NCI-H446 treated with DMSO at 0.1 percent for 48 hours (cell line): ENCODE measurements at regions not wholly inside any gene's neighbourhood (a gene's known extent, or its start where the extent isn't known, plus 50 kb on each side); places are given as distances from the start of the nearest gene placed in this dataset.

Experiments used
- DNase-seq: peaks from one replicate; lab custom pipeline; 2025; lab: John Stamatoyannopoulos, UW

DNA sequence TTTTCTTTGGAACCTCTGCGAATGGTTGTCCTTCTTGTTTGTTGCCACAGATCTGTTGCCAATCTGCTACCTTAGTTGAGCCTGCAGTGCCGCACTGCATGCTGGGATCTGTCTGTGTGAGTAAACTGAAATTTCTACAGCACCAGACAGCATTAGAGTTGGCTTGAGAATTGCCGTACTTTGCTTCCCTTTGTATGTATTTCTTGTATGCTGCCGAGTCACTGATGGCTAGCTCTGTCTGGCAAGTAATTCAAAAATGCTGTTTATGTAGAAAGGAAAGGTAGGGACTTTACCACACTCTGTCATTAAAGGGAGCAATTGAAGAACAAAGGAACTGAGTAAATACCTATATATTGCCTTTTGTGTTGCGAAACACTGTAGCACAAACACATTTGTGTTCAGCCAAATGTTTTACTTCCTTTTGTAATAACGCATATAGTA, 857.4 kb downstream of the USP25 start:
- peak; percentile 50 for DNase-seq

DNA sequence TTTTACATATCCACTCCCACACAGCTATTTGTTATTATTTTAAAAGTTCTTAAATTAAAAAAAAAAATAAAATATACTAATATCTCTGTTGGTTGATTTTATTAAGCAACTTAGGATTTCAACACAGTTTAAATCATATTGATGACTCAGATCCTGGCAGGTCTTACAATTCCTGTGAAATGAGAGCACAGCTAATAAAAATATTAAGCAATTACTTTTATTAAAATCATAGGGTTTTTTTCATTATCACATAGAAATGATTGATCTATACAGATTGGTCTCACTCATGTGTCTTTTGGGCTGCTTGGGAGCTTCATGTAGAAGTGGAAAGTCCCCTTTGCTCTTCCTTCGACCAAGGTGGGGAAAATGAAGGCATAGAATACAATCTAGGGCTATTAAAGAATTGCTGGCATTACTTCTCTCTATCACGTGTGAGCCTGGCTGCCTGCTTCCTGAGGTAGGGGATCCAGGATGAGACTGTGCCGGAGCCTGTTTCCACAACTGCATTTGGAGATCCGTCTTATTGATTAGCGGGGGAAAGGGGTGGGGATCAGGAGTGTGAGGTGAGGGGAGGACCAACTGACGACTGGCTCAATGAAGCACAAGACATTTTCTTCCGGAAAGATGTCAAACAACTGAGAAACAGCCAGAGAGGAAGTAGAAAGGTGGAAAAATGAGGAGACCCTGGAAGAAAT, 858.0 kb downstream of the USP25 start:
- DNase-seq: peak; percentile 70

DNA sequence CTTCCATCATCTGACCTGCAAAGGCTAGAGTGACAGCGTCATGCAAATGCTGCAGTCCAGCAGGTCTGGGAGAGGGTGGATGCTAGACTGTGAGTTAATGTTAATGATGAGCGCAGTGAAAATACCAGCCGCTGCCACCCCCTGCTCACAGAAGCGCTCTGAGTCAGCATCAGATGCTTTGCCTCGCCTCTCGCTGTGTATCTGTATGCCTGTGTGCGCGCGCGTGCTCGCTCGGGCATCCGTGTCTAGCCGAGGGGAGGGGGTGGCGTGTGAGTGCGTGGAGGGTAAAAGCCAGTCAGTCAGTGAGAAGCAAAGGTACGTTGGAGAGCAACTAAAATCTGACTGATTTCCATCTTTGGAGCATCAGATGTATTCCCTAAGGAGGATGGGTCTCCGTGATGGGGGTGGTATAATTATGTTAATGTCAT, 858.7 kb downstream of the USP25 start:
- peak; percentile 86 for DNase-seq

DNA sequence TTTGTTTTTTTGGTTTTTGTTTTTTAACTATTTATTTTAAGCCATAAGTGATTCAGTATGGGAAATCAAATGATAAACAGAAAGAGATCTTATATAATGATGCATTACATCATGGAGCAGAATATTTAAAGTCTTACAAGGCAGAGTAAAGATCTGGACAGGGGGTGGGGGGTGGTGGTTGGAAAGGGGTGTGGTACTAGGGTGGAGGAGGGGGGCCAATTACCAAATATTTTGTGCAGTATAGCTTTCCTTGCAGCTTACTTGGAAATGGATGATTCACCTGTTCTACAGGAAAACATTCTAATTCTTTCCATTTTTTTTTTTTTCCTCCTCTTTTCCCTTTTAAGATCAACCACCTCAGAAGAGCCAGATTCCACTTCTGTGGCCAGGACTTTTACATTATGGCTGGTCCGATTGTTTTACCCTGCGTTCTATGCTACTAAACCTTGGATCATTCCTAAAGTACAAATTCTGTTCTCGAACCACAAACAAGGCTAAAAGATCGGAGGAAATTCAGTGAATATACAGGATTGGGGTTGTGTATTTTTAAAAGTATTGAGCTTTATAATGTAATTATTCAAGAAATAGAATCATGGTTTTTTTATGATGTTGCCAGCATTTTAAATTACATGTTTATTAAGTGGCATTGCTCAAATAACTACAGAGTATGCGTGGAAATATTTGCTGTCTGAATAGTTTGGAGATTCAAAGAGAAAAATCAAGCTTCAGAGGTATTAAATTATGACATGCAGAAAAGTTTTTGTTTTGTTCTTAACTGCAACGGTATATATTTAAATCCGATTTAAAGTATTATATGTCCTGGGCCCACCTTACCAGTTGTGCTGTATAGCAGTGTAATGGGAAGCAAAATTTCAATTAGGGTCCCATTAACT, 859.5 kb downstream of the USP25 start:
- DNase-seq: no peak

DNA sequence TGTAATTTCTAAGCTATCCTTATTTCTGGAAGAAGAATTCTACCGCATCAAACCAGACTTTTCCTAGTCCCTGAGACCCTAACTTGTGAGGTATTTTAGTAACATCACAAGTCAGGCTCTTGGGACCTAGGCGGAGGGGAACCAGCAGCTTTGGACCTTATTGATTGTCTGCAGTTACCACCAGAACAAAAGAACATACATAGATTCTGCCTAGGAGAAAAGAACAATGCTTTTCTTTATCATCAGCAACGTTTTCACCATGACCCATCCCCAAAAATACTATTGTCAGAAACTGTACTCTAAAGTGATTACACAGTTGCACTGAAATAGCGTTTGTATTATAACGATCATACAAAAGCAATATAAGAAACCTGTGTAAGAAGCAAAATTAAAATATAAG, 860.4 kb downstream of the USP25 start:
- DNase-seq: no peak

DNA sequence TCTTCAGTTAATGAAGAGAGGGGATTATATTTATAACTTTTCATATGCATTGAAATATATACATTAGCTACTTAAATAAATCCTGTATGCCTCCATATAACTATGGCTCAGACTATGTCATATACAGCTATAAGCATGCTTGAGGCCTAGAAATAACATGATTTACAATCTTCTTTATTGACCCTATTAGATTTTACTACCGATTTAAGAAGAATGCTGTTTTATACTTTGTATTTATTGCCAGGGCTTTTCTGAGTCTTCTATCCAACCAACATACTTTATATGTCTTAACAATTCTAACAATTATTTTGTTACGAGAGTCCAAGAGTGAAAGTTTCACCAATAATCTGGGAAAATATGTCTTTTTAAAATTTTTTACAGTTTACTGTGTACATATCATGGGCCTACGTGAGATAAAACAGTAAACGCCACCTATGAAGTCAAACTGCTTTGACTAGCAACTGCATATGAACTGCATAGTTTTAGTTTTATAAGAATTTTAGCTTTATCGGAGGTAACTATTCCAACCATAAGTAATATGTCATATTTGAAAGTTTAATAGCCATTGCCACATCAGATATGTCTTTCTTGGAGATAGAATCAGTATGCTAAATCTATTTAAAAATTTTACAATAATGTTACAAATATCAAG, 861.0 kb downstream of the USP25 start:
- DNase-seq: no peak

DNA sequence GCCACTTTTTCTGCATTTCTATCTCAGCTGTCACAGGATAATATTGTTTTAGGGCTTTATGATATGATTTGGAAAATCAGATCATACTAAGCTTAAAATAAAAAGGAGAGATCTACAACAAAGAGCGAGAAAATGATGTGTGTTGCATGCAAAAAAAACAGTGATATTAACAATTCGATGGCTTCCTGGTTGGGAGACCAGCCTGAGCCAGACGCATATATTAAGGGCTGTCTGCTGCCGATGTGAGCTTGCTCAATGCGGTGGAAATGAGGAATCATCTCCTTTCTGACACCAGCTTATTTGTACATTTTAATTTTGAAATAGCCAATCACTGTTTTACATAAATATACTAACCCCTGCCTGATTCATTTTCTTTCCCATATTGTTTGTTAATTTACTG, 862.6 kb downstream of the USP25 start:
- no peak for DNase-seq

DNA sequence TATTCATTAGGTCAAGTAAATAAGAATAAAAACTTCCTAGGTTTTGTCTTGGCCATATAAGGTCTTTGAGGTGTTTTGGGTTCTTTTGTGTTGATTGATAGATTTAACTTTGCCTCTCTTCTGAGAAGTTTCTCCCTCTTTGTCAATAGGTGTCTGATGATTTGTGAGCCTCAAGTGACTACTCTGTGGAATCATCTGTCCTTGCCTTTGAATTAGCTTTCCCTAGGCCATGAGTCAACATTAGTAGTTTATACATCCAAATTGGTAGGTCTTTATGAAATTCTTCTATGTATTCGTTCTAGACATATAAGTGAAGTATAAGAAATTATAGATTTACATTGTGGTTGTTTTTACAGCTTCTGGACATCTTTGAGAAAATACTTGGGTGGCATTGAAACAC, 864.4 kb downstream of the USP25 start:
- DNase-seq: no peak

DNA sequence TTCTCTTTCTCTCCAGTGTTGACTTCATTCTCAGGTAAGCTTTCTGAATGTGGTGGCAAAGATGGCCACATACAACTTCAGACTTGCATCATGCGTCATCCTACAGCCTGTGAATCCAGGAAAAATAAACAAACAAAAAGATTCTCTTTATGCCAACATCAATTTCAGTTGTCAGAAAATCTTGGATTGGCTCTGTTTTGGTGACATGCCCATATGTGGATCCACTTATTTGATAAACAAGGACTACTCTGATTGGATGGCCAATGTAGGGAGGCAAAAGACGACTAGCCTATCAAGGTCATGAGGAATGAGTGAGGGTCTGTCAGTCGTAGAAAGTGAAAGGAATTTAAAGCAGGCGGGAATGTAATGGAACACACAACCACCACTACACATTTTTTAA, 866.6 kb downstream of the USP25 start:
- no peak for DNase-seq

DNA sequence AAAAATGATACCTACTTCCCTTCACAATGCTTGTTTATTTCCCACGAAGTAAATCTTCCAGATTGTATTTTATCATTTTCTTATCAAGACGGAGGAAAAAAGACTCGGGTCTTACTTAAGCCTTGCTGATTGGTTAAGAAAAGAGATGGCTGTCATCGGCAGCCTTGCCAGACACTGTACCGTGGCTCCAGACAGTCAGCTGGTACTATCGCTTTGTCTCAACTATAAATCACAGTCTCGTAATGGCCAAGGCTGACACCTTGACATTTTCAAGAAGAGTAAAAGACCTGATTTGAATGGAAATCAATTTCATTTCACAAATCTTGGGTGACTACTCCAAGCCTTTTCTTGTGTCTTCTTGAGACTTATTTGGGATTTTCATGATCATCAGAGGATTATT, 868.0 kb downstream of the USP25 start:
- no peak for DNase-seq

DNA sequence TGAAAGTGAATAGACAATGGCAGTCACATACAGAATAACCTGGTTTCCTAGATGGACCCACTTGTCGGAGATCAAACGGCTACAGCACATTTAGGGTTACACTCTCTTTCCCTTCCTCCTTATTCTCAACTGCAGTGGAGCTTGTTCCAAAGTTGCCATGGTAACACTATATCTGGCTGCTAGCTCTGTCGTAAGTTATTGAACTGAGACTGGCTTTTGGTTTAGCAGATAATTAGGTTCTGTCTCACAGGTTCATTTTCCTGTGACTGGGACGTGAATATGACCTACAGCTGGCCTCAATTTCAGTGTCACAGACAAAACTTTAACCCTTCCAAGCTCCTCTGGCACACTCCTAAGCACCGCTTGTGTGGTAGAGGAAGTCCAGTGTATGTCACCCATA, 875.8 kb downstream of the USP25 start:
- DNase-seq: peak; percentile 10

DNA sequence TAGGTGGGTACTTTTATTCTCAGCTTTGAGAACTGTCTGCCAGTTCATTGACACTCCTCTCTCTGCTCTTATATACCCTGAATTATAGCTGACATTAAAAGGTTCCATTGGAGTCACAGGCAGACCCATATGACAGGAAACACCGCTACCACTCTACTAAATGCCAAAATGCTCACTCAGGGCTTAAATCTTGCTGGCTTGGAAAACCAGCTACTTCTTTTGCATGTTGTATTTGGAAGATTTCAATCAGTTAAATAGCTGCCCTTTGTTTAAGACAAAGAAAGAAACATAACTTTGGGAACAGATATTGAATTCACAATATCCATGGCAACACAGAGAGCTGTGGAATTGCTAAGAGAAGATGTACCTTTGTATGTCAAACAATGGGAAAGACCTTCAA, 876.5 kb downstream of the USP25 start:
- no peak for DNase-seq

DNA sequence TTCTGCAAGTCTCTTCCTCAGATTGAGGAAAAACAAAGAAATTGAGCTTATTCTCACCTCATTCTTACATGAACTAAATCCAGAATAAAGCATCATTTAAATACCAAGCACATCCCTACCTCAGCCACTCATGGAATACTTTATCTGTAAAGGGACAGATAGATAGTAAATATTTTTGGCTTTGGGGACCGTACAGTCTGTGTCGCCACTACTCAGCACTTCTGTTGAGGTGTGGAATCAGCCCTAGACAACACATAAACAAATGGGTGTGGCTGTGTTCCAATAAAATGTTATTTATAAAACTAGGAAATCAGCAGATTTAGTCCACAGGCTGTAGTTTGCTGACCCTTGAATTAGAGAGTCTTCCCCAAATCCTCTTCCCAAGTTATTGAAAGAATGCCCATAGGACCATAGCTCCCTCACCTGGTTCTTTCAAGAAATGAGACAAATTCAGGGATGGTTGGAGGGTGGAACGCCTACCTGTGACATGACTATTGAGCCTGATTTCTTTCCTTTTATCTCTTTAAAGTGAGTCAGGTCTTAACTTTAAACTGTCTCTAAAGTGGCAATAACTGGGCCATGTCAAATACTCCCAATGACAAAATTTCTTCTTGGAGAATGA, 878.5 kb downstream of the USP25 start:
- DNase-seq: no peak

DNA sequence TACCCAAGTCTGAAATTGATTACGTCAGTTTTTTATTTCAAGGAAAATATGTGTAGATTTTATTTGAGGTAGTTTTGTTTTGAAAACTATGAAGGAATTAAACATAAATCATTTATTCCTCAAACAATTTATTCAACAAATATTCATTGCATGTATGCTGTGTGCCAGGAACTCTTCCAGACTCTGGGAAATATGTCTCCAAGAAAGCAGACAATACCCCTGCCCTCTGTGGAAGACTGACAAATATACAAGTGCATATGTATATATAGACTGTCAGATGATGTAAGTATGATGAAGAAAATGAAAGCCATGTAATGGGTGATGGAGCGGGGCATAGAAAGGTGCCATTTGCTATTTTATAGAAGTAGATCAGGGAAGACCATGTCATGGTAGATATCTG, 889.5 kb downstream of the USP25 start:
- DNase-seq: no peak

DNA sequence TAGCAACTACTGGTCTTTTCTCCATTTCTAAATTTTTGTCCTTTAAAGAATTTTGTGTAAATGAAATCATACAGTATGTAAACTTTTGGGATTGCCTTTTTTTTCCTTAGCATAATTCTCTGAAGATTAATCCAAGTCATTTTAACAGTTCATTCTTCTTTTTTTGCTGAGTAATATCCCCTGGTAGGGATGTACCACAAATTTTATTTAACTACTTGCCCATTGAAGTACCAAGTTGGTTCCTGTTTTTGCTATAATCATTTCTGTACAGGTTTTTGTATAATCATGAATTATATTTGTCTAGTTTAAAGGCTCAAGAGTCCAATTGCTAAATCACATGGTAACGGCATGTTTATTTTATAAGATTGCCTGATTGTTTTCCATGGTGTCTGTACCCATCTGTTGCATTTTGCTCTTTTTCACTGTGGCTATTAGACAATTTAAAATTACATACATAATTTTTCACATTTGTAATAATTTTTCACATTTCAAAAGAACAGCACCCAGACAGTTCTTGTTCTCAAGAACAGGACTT, 891.1 kb downstream of the USP25 start:
- DNase-seq: no peak

DNA sequence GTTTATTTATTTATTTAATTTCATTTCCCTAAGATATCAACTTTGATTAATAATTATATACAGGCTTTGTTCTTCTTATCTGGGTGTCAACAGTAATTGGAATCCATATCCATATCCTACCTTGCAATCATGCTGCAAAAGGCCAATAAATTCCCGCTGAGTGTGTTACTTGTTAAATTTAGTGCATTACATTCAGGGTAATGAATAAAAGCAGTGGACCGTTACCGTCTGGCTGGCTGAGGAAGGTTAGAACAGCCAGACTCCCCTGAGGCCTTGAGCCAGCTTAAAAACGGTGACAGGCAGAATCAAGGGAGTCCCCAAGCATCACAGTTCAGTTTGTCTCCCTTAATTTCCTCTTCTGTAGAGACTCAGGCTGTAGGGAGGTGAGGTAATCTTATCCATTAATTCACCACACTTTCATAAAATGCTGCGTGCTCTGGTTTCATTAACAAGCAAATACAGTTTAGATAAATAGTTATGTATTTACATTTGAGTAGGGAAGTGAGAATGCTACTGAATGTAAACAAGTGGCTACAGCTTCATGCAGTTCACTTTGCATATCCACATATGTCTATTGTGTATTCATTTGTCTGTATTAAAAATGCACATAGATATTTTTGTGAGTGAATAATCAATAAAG, 888.2 kb upstream of the CXADR start:
- peak; percentile 51 for DNase-seq

DNA sequence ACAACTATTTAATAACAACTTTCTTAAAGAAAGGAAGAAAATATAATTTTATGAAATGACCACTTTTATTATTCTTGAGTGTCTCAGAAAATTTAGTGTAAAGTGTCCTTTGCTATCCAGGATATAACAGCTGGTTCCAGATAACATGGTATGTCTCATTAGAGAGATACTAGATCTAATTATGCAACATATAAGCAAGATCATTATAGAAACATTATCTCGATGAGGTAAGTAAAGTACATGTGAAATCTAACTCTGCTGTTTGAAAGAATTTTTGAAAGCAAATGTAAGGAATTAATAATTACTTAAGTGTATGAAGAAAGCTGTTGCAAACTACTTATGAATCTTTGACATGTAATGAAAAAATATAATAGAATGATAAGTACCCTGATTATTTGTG, 887.4 kb upstream of the CXADR start:
- DNase-seq: no peak

DNA sequence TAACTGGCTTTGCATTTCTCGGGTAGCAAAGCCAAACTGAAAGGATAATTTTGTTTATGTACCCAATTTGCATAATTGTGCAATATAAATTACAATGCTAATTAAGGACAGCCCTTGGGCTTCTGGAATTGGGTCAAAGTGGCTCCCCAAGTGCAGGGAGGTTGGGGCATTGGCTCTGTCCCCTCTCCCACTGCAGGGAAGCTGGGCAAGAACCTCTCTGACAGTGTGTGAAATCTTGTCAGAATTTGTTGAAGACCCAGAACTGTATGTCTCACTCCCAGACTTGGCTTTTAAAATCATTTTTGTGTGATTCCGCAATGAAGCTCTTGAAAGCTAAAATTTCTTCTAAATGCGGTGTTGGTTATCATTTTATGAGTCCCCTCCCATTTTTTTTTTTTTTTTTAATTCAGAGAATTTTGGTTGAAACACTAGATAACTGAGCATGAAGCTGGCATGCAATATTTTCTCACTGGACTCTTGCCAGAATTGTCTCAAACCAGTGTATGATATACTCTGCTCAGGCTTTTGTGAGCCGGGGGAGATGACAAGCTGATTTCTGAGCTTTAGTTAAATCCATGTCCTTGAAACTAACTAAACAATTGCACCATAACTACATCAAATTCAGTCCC, 878.9 kb upstream of the CXADR start:
- peak; percentile 61 for DNase-seq

DNA sequence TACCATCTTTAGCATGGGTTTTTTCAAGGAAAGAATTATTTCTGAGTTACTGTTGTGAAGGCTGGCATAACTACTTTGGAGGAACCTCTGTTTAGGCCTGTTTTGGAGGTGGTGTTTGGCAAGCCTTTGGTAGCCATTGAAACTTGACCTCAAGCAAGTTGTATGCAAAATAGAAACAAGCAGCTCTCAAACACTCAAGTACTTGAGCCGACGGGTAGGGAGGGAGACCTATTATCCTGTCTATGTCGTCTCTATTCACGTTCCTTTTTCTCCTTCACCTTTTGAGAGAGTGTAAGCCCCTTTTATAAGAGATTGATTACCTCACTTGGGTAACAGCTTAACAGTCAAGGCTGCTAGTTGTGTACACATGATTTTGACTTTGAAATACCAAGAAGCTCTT, 878.3 kb upstream of the CXADR start:
- DNase-seq: peak; percentile 57

DNA sequence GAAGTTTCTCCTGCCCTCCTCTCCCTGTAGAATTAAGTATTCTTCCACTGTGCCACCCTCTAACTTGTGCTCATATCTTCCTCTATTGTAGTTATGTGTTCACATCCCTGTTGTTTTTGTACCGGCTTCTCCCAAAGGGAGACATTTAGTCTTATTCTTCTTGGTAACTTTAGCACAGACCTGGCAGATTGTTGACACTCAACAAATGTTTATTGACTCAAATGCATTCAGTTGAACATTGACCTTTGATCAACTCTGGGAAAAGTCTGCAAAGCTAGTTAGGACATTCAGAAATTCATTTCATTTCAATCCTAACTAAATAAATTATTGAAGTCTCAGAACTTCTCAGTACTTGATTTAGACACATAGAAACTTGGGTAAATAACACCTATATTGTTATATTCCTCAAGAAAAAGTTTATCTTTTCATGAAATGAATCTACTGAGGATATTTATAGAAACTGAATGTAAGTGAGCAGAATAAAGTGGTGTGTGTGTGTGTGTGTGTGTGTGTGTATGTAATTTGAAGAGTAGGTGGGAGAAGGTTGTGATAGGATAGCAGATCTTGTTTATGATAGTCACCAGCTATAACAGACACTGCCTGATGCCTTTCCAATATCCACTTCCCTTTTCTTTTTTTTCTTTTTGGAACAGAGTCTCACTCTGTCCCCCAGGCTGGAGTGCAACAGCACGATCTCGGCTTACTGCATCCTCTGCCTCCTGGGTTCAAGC, 872.4 kb upstream of the CXADR start:
- no peak for DNase-seq

DNA sequence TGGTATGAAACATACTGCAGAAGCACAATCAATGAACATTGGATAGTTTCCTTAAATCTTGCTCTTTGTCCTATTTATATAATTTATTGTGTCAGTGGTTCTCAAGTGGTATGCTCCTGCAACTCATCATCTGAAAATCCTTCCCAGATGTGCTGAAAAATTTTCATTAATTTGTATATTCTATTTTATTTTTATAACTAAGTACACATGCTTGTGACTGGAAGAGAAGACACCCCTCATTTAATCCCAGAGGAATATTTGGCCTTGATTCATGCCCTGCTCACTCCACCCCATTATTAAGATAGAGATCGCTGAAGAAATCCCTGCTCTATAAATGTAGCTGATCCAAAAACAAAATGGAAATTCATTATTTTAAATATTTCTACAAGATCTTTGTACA, 870.5 kb upstream of the CXADR start:
- no peak for DNase-seq
